B cell (primary cell): ENCODE measurements at regions not wholly inside any gene's neighbourhood (a gene's known extent, or its start where the extent isn't known, plus 50 kb on each side); places are given as distances from the start of the nearest gene placed in this dataset.
A peak's percentile ranks its signal among the peaks of the same experiment; 100 is the strongest.
"Not testable (repeated sequence)": the region's sequence is repeated elsewhere in the genome, so short reads cannot be mapped to it uniquely, and the experiment has no call there.

ENCODE experiments used
- ATAC-seq: fragments of 200-7000 bp; cut with Tn5 transposase; one replicate; pipeline ENCODE4 v1.10.0; 2021; ENCODE audit warnings: low read depth, mild to moderate bottlenecking, moderate number of reproducible peaks, moderate library complexity
- CTCF ChIA-PET: fragments of 350-600 bp; sonication (Branson Sonifier 250); formaldehyde crosslinking; loops from one replicate; lab custom pipeline; 2021; ENCODE audit warnings: antibody characterized with exemption, inconsistent platforms; lab: Charles Lee
- POLR2A ChIA-PET: fragments of 350-600 bp; sonication (Branson Sonifier 250); formaldehyde crosslinking; loops from one replicate; lab custom pipeline; 2021; ENCODE audit warnings: antibody characterized with exemption; lab: Charles Lee
- DNase-seq: peaks from one replicate; pipeline ENCODE4 v3.0.0; 2013
- H2AFZ ChIP-seq: 2 replicates; pipeline ENCODE4 v1.6.1; 2012; ENCODE audit warnings: mild to moderate bottlenecking, low read depth, low read length; ENCODE audit not compliant: insufficient read depth, poor library complexity, severe bottlenecking
- H3K27ac ChIP-seq, 2 donors: 1 replicate in 1 of 2; 2 replicates in 1 of 2; pipeline ENCODE4 v1.5.1; 2012 to 2013; ENCODE audit warnings: low read length in 2 of 2, mild to moderate bottlenecking in 2 of 2, moderate library complexity in 1 of 2
- H3K27me3 ChIP-seq, 4 experiments: fragments of 200-600 bp in 1 of 4; sonication (generic) in 1 of 4; replicated peaks in 1 of 4; 1 replicate in 2 of 4; 2 replicates in 2 of 4; pipeline versions ENCODE4 v1.6.1 to v1.7.0; 2013 to 2016; ENCODE audit warnings: low read length in 3 of 4, mild to moderate bottlenecking in 2 of 4, mixed read lengths in 1 of 4, moderate library complexity in 1 of 4; ENCODE audit not compliant: insufficient read depth in 4 of 4, control insufficient read depth in 3 of 4; ENCODE audit errors: control extremely low read depth in 1 of 4
- H3K36me3 ChIP-seq, 2 experiments: replicated peaks in 1 of 2; 1 replicate in 1 of 2; 2 replicates in 1 of 2; pipeline versions ENCODE4 v1.6.1 to v1.7.1; 2013; ENCODE audit warnings: low read length in 1 of 2; ENCODE audit not compliant: insufficient read depth in 2 of 2, control insufficient read depth in 1 of 2; ENCODE audit errors: control extremely low read depth in 1 of 2, extremely low read depth in 1 of 2
- H3K4me1 ChIP-seq, 2 donors: fragments of 200-600 bp in 1 of 2; sonication (generic) in 1 of 2; 1 replicate in 1 of 2; 2 replicates in 1 of 2; pipeline versions ENCODE4 v1.5.1 to v1.6.1; 2013 to 2017; ENCODE audit warnings: low read length in 2 of 2; ENCODE audit not compliant: control insufficient read depth in 2 of 2, insufficient read depth in 2 of 2
- H3K4me2 ChIP-seq: replicated peaks from 2 replicates; pipeline ENCODE3; 2012; ENCODE audit warnings: mild to moderate bottlenecking, low read depth, low read length; ENCODE audit not compliant: poor library complexity, severe bottlenecking
- H3K4me3 ChIP-seq, 5 experiments: fragments of 200-600 bp in 1 of 5; sonication (generic) in 1 of 5; 1 replicate in 3 of 5; 2 replicates in 2 of 5; pipeline versions ENCODE4 v1.5.1 to v1.7.0; 2011 to 2016; ENCODE audit warnings: low read length in 4 of 5, mild to moderate bottlenecking in 4 of 5, low read depth in 2 of 5, control low read depth in 1 of 5, moderate library complexity in 1 of 5; ENCODE audit not compliant: insufficient read depth in 1 of 5; ENCODE audit errors: control extremely low read depth in 1 of 5, extremely low read depth in 1 of 5
- H3K79me2 ChIP-seq: fragments of 200-600 bp; sonication (generic); one replicate; pipeline ENCODE4 v1.6.0; 2016; ENCODE audit warnings: low read length; ENCODE audit not compliant: control insufficient read depth, insufficient read depth
- H3K9ac ChIP-seq: fragments of 200-600 bp; sonication (generic); 2 replicates; pipeline ENCODE4 v1.6.1; 2017; ENCODE audit warnings: mild to moderate bottlenecking, low read length, moderate library complexity
- H3K9me3 ChIP-seq, 3 donors: one replicate each; pipeline versions ENCODE4 v1.6.1 to v1.7.1; 2013; ENCODE audit warnings: low read length in 2 of 3; ENCODE audit not compliant: control insufficient read depth in 2 of 3, insufficient read depth in 1 of 3; ENCODE audit errors: control extremely low read depth in 1 of 3
- H4K20me1 ChIP-seq: 2 replicates; pipeline ENCODE4 v1.6.0; 2012; ENCODE audit warnings: mild to moderate bottlenecking, low read length; ENCODE audit not compliant: insufficient read depth, control insufficient read depth, poor library complexity, severe bottlenecking
- H3K27ac Mint-ChIP-seq: one replicate; pipeline ENCODE4 v1.8.0; 2021; ENCODE audit warnings: mixed read lengths
- H3K27me3 Mint-ChIP-seq: one replicate; pipeline ENCODE4 v1.8.0; 2021; ENCODE audit warnings: mixed read lengths
- H3K4me1 Mint-ChIP-seq: one replicate; pipeline ENCODE4 v1.8.0; 2021; ENCODE audit warnings: mixed read lengths
- H3K4me3 Mint-ChIP-seq: one replicate; pipeline ENCODE4 v1.8.0; 2021; ENCODE audit warnings: mixed read lengths
- H3K9me3 Mint-ChIP-seq: one replicate; pipeline ENCODE4 v1.8.0; 2022; ENCODE audit warnings: mixed read lengths; ENCODE audit not compliant: insufficient read depth
- WGBS: methylation state at CpG from one replicate; pipeline ENCODE4 v1.1.5; 2013; ENCODE audit warnings: missing lambda C conversion rate; ENCODE audit not compliant: insufficient coverage; 5-methylcytosine and 5-hydroxymethylcytosine counted together
- intact Hi-C: fragments of 100-400 bp; cut with micrococcal nuclease; formaldehyde crosslinking; loops from one replicate; pipeline ENCODE4 v1.10.0; 2022

DNA sequence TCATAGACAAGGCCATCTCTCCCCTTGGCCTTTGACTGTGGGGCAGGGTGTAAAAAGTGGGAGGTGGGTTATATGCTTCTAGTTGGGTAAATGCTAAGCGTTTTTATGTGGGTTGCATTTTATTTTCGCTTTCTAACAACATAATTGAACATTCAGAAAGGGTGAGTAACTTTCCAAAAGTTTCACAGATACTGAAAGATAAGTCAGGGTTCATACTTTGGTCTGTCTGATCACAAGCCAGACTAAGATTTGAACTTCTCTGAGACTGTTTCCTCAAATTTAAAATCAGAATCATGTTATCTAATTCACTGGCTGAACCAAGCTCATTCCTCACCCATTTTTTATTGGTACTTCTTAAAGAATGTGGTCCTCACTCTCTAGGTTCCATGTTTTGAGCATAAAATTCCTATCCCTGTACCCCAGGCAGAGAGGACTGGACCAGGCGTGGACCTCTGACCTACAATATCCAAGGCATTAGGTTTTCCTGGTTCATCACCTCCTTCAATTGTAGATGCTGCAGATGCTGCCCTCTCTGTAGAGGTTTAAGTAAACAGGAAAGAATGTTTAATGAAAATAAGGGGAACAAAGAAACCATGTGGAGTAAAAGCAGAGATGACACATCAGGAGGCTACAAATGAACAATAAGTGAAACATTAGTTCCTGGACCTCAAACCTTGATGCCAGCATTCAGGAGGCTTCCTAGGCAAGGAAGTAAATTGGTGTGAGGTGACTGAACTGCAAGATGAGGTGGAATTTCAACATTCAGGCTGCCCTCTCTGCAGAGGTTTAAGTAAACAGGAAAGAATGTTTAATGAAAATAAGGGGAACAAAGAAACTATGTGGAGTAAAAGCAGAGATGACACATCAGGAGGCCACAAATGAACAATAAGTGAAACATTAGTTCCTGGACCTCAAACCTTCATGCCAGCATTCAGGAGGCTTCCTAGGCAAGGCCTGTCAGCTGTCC, 198.8 kb upstream of the ZNF658 start:
- H3K27ac ChIP-seq, H3K4me3 Mint-ChIP-seq, ATAC-seq, H3K27ac Mint-ChIP-seq, H3K27me3 Mint-ChIP-seq, intact Hi-C loops, DNase-seq, H3K4me1 ChIP-seq, H2AFZ ChIP-seq, H3K36me3 ChIP-seq, H3K9ac ChIP-seq, H3K4me3 ChIP-seq, H4K20me1 ChIP-seq, H3K9me3 Mint-ChIP-seq, POLR2A ChIA-PET, CTCF ChIA-PET, H3K79me2 ChIP-seq, H3K4me2 ChIP-seq, H3K27me3 ChIP-seq, H3K4me1 Mint-ChIP-seq, H3K9me3 ChIP-seq: not testable (repeated sequence)
- no CpG with 5 or more reads among the region's 3 CpGs for WGBS

DNA sequence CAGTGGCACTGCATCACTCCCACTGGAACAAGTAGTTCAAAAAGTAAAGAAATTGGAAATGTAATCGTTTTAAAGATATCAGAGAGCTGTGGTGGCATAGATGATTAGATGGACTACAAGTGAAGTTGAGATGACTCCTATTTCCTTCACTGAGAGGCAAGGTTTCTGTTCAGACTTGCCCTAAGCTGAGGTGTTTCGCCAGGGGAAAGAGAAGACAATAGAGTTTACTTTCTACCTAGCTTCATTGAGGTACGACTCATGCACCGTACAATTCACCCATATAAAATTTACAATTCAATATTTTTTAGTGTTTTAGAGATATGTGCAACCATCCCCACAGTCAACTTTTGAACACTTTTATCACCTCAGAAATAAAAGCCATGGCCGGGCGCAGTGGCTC, 189.0 kb upstream of the ZNF658 start:
- H3K27me3 ChIP-seq, H3K27ac ChIP-seq, H3K36me3 ChIP-seq: not testable (repeated sequence)

DNA sequence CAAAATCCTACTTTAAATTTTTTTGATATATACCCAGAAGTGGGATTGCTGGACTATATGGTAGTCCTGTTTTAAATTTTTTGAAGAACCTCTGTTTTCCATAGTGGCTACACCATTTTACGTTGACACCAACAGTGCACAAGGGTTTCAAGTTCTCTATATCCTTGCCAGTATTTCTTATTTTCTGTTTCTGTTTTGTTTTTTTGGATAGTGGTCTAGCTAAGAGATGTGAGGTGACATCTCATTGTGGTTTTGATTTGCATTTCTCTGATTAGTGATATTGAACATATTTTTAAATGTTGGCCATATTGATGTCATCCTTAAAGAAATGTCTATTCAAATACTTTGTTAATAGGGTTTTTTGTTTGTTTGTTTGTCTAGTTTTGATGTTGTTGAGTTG, 187.7 kb upstream of the ZNF658 start:
- intact Hi-C loops, POLR2A ChIA-PET, H4K20me1 ChIP-seq, H3K27me3 ChIP-seq, H2AFZ ChIP-seq, H3K4me1 Mint-ChIP-seq, H3K79me2 ChIP-seq, H3K27ac Mint-ChIP-seq, DNase-seq, H3K27me3 Mint-ChIP-seq, H3K9me3 ChIP-seq, H3K4me2 ChIP-seq, H3K36me3 ChIP-seq, CTCF ChIA-PET, H3K4me1 ChIP-seq, H3K9ac ChIP-seq, H3K27ac ChIP-seq, H3K9me3 Mint-ChIP-seq, H3K4me3 ChIP-seq, H3K4me3 Mint-ChIP-seq: not testable (repeated sequence)
- no CpG with 5 or more reads among the region's 1 CpG for WGBS
- peak; percentile 35 for ATAC-seq

More for the DNA sequence above, 189.0 kb upstream of the ZNF658 start:
- H3K4me1 ChIP-seq, H3K9me3 Mint-ChIP-seq, H3K9me3 ChIP-seq, H3K27me3 Mint-ChIP-seq, H3K4me2 ChIP-seq, H3K9ac ChIP-seq, H3K4me3 ChIP-seq, H2AFZ ChIP-seq, H4K20me1 ChIP-seq, POLR2A ChIA-PET, intact Hi-C loops, H3K27ac Mint-ChIP-seq, CTCF ChIA-PET, H3K4me1 Mint-ChIP-seq, DNase-seq, ATAC-seq, H3K4me3 Mint-ChIP-seq, H3K79me2 ChIP-seq: not testable (repeated sequence)
- WGBS = no CpG with 5 or more reads among the region's 6 CpGs

DNA sequence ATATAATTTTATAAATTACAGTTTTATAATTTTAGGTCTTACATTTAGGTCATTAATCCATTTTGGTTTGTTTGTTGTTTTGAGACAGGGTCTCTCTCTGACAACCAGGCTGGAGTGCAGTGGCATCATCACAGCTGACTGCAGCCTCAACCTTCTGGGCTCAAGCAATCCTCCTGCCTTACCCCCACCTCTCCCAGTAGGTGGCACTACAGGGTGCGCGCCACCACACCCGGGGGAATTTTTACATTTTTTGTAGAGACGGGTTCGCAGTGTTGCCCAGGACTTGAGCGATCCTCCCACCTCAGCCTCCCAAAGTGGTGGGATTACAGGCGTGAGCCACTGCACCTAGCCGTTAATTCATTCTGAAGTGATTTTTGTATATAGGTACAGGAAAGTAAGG, 187.0 kb upstream of the ZNF658 start:
- H3K4me1 ChIP-seq, H3K4me3 ChIP-seq, H3K27me3 Mint-ChIP-seq, ATAC-seq, H3K27ac ChIP-seq, H3K4me1 Mint-ChIP-seq, intact Hi-C loops, CTCF ChIA-PET, H2AFZ ChIP-seq, H3K79me2 ChIP-seq, H4K20me1 ChIP-seq, DNase-seq, H3K9me3 ChIP-seq, H3K27ac Mint-ChIP-seq, H3K9me3 Mint-ChIP-seq, H3K4me3 Mint-ChIP-seq, H3K9ac ChIP-seq, H3K36me3 ChIP-seq, H3K27me3 ChIP-seq, H3K4me2 ChIP-seq, POLR2A ChIA-PET: not testable (repeated sequence)
- WGBS = no CpG with 5 or more reads among the region's 8 CpGs
